Ishikawa (cell line): ENCODE measurements at regions not wholly inside any gene's neighbourhood (a gene's known extent, or its start where the extent isn't known, plus 50 kb on each side); places are given as distances from the start of the nearest gene placed in this dataset.

Source experiments
- CEBPB ChIP-seq: IDR thresholded peaks from 2 replicates; pipeline ENCODE4 v1.6.1; 2012
- CREB1 ChIP-seq: IDR thresholded peaks from 2 replicates; pipeline ENCODE4 v1.6.1; 2012; ENCODE audit warnings: low read depth
- EGR1 ChIP-seq: IDR thresholded peaks from 2 replicates; pipeline ENCODE4 v1.6.1; 2012
- EP300 ChIP-seq: IDR thresholded peaks from 2 replicates; pipeline ENCODE4 v1.6.1; 2012; ENCODE audit warnings: borderline replicate concordance
- FOXM1 ChIP-seq: IDR thresholded peaks from 2 replicates; pipeline ENCODE4 v1.6.1; 2012; ENCODE audit warnings: low read depth, borderline replicate concordance
- NFIC ChIP-seq: IDR thresholded peaks from 2 replicates; pipeline ENCODE4 v1.6.1; 2012
- RAD21 ChIP-seq: IDR thresholded peaks from 2 replicates; pipeline ENCODE4 v1.6.1; 2012; ENCODE audit warnings: low read depth
- TAF1 ChIP-seq: IDR thresholded peaks from 2 replicates; pipeline ENCODE4 v1.6.1; 2012; ENCODE audit warnings: low read depth, mild to moderate bottlenecking
- TCF12 ChIP-seq: IDR thresholded peaks from 2 replicates; pipeline ENCODE4 v1.6.1; 2012; ENCODE audit warnings: low read depth
- TEAD4 ChIP-seq: IDR thresholded peaks from 2 replicates; pipeline ENCODE4 v1.6.1; 2012
- YY1 ChIP-seq: IDR thresholded peaks from 2 replicates; pipeline ENCODE4 v1.6.1; 2012; ENCODE audit warnings: low read depth
- ZBTB7A ChIP-seq: IDR thresholded peaks from 2 replicates; pipeline ENCODE4 v1.6.1; 2012; ENCODE audit warnings: low read depth
- TF ChIP-seq, protein P1 (sequence below): IDR thresholded peaks from 2 replicates; pipeline ENCODE4 v1.6.1; 2012
- TF ChIP-seq, protein P2 (sequence below): IDR thresholded peaks from 2 replicates; pipeline ENCODE4 v1.6.1; 2012
- TF ChIP-seq, protein P3 (sequence below): IDR thresholded peaks from 2 replicates; pipeline ENCODE4 v1.6.1; 2012; ENCODE audit warnings: low read depth, mild to moderate bottlenecking

DNA sequence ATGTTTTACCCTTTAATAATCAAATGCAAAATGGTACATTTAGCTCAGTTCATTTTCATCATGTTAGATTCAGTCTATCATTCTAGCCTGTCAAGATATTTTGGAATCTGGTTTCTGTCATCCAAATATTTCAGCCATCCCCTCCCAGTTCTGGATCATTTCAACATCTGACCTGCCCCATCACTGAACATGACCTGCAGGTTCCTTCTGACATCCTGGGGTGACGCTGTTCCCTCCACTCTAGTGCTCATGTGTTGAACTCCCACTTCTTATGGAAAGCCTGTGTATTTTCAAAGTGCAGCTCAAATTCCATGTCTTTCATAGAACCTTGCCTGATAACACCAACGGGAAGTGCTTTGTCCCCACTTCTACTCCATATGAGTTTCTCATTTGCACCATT is 320.0 kb upstream of the TNP1 start:
- TF ChIP-seq, protein P1, sequence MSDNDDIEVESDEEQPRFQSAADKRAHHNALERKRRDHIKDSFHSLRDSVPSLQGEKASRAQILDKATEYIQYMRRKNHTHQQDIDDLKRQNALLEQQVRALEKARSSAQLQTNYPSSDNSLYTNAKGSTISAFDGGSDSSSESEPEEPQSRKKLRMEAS = no peak
- TF ChIP-seq EGR1 = no peak
- no peak for TF ChIP-seq EP300
- TF ChIP-seq FOXM1 = no peak
- TF ChIP-seq CEBPB = no peak
- TF ChIP-seq YY1 = no peak
- TF ChIP-seq, protein P2, sequence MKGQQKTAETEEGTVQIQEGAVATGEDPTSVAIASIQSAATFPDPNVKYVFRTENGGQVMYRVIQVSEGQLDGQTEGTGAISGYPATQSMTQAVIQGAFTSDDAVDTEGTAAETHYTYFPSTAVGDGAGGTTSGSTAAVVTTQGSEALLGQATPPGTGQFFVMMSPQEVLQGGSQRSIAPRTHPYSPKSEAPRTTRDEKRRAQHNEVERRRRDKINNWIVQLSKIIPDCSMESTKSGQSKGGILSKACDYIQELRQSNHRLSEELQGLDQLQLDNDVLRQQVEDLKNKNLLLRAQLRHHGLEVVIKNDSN = no peak
- TF ChIP-seq NFIC = no peak
- TF ChIP-seq, protein P3, sequence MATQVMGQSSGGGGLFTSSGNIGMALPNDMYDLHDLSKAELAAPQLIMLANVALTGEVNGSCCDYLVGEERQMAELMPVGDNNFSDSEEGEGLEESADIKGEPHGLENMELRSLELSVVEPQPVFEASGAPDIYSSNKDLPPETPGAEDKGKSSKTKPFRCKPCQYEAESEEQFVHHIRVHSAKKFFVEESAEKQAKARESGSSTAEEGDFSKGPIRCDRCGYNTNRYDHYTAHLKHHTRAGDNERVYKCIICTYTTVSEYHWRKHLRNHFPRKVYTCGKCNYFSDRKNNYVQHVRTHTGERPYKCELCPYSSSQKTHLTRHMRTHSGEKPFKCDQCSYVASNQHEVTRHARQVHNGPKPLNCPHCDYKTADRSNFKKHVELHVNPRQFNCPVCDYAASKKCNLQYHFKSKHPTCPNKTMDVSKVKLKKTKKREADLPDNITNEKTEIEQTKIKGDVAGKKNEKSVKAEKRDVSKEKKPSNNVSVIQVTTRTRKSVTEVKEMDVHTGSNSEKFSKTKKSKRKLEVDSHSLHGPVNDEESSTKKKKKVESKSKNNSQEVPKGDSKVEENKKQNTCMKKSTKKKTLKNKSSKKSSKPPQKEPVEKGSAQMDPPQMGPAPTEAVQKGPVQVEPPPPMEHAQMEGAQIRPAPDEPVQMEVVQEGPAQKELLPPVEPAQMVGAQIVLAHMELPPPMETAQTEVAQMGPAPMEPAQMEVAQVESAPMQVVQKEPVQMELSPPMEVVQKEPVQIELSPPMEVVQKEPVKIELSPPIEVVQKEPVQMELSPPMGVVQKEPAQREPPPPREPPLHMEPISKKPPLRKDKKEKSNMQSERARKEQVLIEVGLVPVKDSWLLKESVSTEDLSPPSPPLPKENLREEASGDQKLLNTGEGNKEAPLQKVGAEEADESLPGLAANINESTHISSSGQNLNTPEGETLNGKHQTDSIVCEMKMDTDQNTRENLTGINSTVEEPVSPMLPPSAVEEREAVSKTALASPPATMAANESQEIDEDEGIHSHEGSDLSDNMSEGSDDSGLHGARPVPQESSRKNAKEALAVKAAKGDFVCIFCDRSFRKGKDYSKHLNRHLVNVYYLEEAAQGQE = no peak
- no peak for TF ChIP-seq CREB1
- no peak for TF ChIP-seq TCF12
- no peak for TF ChIP-seq TEAD4
- no peak for TF ChIP-seq RAD21
- no peak for TF ChIP-seq ZBTB7A

DNA sequence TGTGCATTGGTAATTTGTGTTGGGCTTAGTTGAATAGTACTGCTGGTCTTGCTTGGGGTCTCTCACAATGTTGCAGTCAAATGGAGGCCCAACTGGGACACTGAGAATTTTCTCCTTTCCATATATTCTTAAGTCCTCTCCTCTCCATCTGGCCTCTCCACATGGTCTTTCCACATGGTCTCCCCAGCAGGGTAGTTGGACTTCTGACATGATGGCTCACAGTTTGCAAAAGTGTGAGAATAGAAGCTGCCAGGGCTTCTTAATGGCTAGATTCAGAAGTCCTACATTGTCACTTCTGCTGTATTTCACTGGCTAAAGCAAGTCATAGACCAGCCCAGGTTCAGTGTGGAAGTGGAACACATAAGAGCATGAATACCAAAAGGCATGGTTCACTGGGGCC is 318.5 kb upstream of the TNP1 start:
- no peak for TF ChIP-seq CREB1

GRCh38 chr2:217177720-217178119 is 317.9 kb upstream of the TNP1 start:
- TF ChIP-seq RAD21 (no peak), YY1 (no peak), CREB1 (no peak), ZBTB7A (no peak), TEAD4 (no peak), FOXM1 (no peak), EGR1 (no peak), EP300 (no peak), CEBPB (no peak), TCF12 (no peak), TAF1 (no peak), NFIC (no peak)
- TF ChIP-seq, protein P3 = no peak
- TF ChIP-seq, protein P1 = no peak
- TF ChIP-seq, protein P2 = no peak

- TF ChIP-seq EP300 (no peak), FOXM1 (no peak), TCF12 (no peak), TEAD4 (no peak), RAD21 (no peak), ZBTB7A (no peak), CREB1 (no peak), NFIC (no peak)
Measured at GRCh38 chr2:217171874-217172273, 312.0 kb upstream of the TNP1 start.

DNA sequence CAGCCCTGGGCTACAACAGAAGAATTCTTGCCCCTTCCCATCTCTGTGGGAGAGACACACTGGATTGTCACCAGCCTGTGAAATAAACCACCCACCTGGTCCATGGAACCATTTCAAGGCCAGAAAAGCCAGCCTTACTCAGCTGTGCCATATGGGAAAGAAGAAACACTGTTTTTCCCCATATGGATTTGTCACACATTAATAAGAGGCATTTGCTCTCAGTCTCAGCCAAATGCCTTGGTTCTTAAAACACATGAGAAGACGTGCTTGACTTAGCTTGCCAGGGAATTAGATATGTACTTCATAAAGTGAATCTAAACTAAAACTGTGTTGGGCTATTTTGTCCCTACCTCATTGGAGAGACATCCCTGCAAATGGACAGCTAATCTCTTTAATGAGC is 308.6 kb upstream of the TNP1 start:
- TF ChIP-seq, protein P2 = no peak
- TF ChIP-seq, protein P1 = no peak
- TF ChIP-seq TCF12 (no peak), FOXM1 (no peak), ZBTB7A (no peak), CREB1 (no peak), EGR1 (no peak), CEBPB (no peak), NFIC (no peak), TAF1 (no peak), YY1 (no peak), TEAD4 (no peak), RAD21 (no peak), EP300 (no peak)
- TF ChIP-seq, protein P3 = no peak
